AG04450 (cell line): ENCODE measurements at regions not wholly inside any gene's neighbourhood (a gene's known extent, or its start where the extent isn't known, plus 50 kb on each side); places are given as distances from the start of the nearest gene placed in this dataset.

Source experiments
- CTCF ChIA-PET: fragments of 300-600, 350-600 bp; formaldehyde crosslinking; extraction: SDS; loops from one replicate; lab custom pipeline; 2022; ENCODE audit warnings: antibody characterized with exemption, inconsistent platforms; lab: Charles Lee
- POLR2A ChIA-PET: fragments of 350-600 bp; formaldehyde crosslinking; extraction: SDS; loops from one replicate; lab custom pipeline; 2021; ENCODE audit warnings: antibody characterized with exemption, inconsistent platforms; lab: Yijun Ruan, JAX
- DNase-seq: peaks from one replicate; pipeline ENCODE4 v3.0.0-alpha.2; 2011; ENCODE audit warnings: low read depth, low spot score
- H3K27ac ChIP-seq: one replicate; pipeline ENCODE4 v1.5.1; 2012; ENCODE audit warnings: low read depth, low read length, control low read depth
- H3K27me3 ChIP-seq: one replicate; pipeline ENCODE4 v1.6.0; 2012; ENCODE audit warnings: low read length; ENCODE audit not compliant: control insufficient read depth, insufficient read depth
- H3K4me3 ChIP-seq: 2 replicates; pipeline ENCODE4 v1.5.1; 2011; ENCODE audit warnings: mild to moderate bottlenecking, low read depth, low read length, control low read depth
- H3K9me3 ChIP-seq: 2 replicates; pipeline ENCODE4 v1.5.1; 2012; ENCODE audit warnings: low read length; ENCODE audit not compliant: control insufficient read depth, insufficient read depth
- CTCF ChIP-seq: IDR thresholded peaks from 2 replicates; pipeline ENCODE4 v1.5.1; 2011; ENCODE audit warnings: low read depth, low read length, control low read depth, inconsistent platforms

- CTCF ChIA-PET, result interaction anchor here (1.3 kb wide), 1 partner anchor 601 kb away, joined by 3 read pairs; no protein-coding TSS in a partner anchor
- no peak for TF ChIP-seq CTCF
- Histone ChIP-seq H3K9me3 (peaks cover 3% of the 10 kb centered on the region; the same call in 1 of the 2 replicates), H3K4me3 (no peak overlapping the region), H3K27ac (no peak overlapping the region), H3K27me3 (no peaks in the 10 kb centered on the region)
- POLR2A ChIA-PET, result no interaction called here
- DNase-seq, result no peak
Measured at GRCh38 chr4:11182586-11183355, 245.9 kb downstream of the HS3ST1 start.

- H3K27ac ChIP-seq, result no peak overlapping the region
- no peak for TF ChIP-seq CTCF
- H3K9me3 ChIP-seq, result peaks cover 3% of the 10 kb centered on the region; the same call in 1 of the 2 replicates
- H3K4me3 ChIP-seq, result no peak overlapping the region
- ChIA-PET CTCF (no interaction called here), POLR2A (no interaction called here)
- no peak for DNase-seq
- no peaks in the 10 kb centered on the region for H3K27me3 ChIP-seq
Measured at GRCh38 chr4:11182031-11182430, 246.7 kb downstream of the HS3ST1 start.

- Histone ChIP-seq H3K9me3 (peaks cover 3% of the 10 kb centered on the region; the same call in 1 of the 2 replicates), H3K27ac (no peak overlapping the region), H3K27me3 (no peaks in the 10 kb centered on the region), H3K4me3 (no peak overlapping the region)
- no peak for TF ChIP-seq CTCF
- ChIA-PET CTCF (no interaction called here), POLR2A (no interaction called here)
- no peak for DNase-seq
Measured at GRCh38 chr4:11179796-11180195, 248.9 kb downstream of the HS3ST1 start.

GRCh38 chr4:11178433-11178832 lies 250.3 kb downstream of the HS3ST1 start:
- Histone ChIP-seq H3K9me3 (peaks cover 3% of the 10 kb centered on the region; the same call in 1 of the 2 replicates), H3K27me3 (no peaks in the 10 kb centered on the region), H3K4me3 (no peak overlapping the region), H3K27ac (no peak overlapping the region)
- TF ChIP-seq CTCF, result no peak
- ChIA-PET POLR2A (no interaction called here), CTCF (no interaction called here)
- no peak for DNase-seq

GRCh38 chr4:11175374-11175773 lies 253.3 kb downstream of the HS3ST1 start:
- TF ChIP-seq CTCF, result no peak
- Histone ChIP-seq H3K9me3 (peaks cover 3% of the 10 kb centered on the region; the same call in 1 of the 2 replicates), H3K27ac (no peak overlapping the region), H3K4me3 (no peak overlapping the region), H3K27me3 (no peaks in the 10 kb centered on the region)
- ChIA-PET POLR2A (no interaction called here), CTCF (interaction anchor here (0.9 kb wide), 1 partner anchor 636 kb away, joined by 3 read pairs; no protein-coding TSS in a partner anchor)
- DNase-seq, result no peak
